Panc1 (cell line): ENCODE measurements at regions not wholly inside any gene's neighbourhood (a gene's known extent, or its start where the extent isn't known, plus 50 kb on each side); places are given as distances from the start of the nearest gene placed in this dataset.

Source experiments
- ATAC-seq: fragments of 200-7000 bp; cut with Tn5 transposase; 2 replicates; pipeline ENCODE4 v1.9.1; 2020; ENCODE audit warnings: mild to moderate bottlenecking, moderate library complexity
- BruUV-seq: library from RNA; stranded (reverse); fragments of 400-500 nt; replicated peaks from 2 replicates; lab custom pipeline; 2021; lab: Mats Ljungman, UMichigan
- CTCF ChIA-PET: fragments of 300-600 bp; sonication (Branson Sonifier 250); formaldehyde crosslinking; loops from one replicate; lab custom pipeline; 2022; ENCODE audit warnings: antibody characterized with exemption; lab: Charles Lee
- POLR2A ChIA-PET: fragments of 300-600 bp; sonication (Branson Sonifier 250); formaldehyde crosslinking; loops from one replicate; lab custom pipeline; 2022; ENCODE audit warnings: antibody characterized with exemption; lab: Charles Lee
- DNase-seq: peaks from one replicate; pipeline ENCODE4 v3.0.0-alpha.2; 2010; ENCODE audit warnings: low read depth, low spot score
- H3K27ac ChIP-seq: 2 replicates; pipeline ENCODE4 v1.5.1; 2011; ENCODE audit warnings: mild to moderate bottlenecking, low read length, inconsistent platforms
- H3K27me3 ChIP-seq: fragments of 200-500 bp; sonication (Bioruptor generic); 2 replicates; pipeline ENCODE4 v1.6.0; 2014; ENCODE audit warnings: low read length, inconsistent platforms; ENCODE audit not compliant: control insufficient read depth, insufficient read depth
- H3K36me3 ChIP-seq: fragments of 200-500 bp; sonication (Bioruptor generic); 2 replicates; pipeline ENCODE4 v1.5.1; 2014; ENCODE audit warnings: inconsistent platforms, mild to moderate bottlenecking, low read length, moderate library complexity; ENCODE audit not compliant: control insufficient read depth, insufficient read depth
- H3K4me1 ChIP-seq: 2 replicates; pipeline ENCODE4 v1.5.1; 2011; ENCODE audit warnings: inconsistent platforms, mild to moderate bottlenecking, low read length, moderate library complexity; ENCODE audit not compliant: control insufficient read depth, insufficient read depth
- H3K4me3 ChIP-seq, 2 experiments: 2 replicates each; pipeline ENCODE4 v1.5.1; 2011 to 2012; ENCODE audit warnings: low read depth in 2 of 2, low read length in 2 of 2, mild to moderate bottlenecking in 2 of 2, inconsistent platforms in 1 of 2, moderate library complexity in 1 of 2
- H3K9me3 ChIP-seq: fragments of 200-500 bp; sonication (Bioruptor generic); 2 replicates; pipeline ENCODE4 v1.5.1; 2014; ENCODE audit warnings: low read depth, mild to moderate bottlenecking, inconsistent platforms, low read length, moderate library complexity; ENCODE audit not compliant: control insufficient read depth, insufficient read depth
- CTCF ChIP-seq: fragments of 450-650 bp; IDR thresholded peaks from 2 replicates; pipeline ENCODE4 v1.5.1; 2017; ENCODE audit warnings: mild to moderate bottlenecking
- POLR2AphosphoS5 ChIP-seq: IDR thresholded peaks from 2 replicates; pipeline ENCODE4 v1.6.1; 2012; ENCODE audit warnings: mild to moderate bottlenecking, low read depth, low read length, moderate library complexity
- REST ChIP-seq, 2 experiments: IDR thresholded peaks; 2 replicates each; pipeline ENCODE4 v1.6.1; 2011 to 2012; ENCODE audit warnings: low read depth in 2 of 2, control low read depth in 1 of 2, low read length in 1 of 2, mild to moderate bottlenecking in 1 of 2, moderate library complexity in 1 of 2; ENCODE audit not compliant: insufficient read depth in 1 of 2
- SIN3A ChIP-seq: IDR thresholded peaks from 2 replicates; pipeline ENCODE4 v1.6.1; 2012; ENCODE audit warnings: low read depth, mild to moderate bottlenecking, low read length, moderate library complexity, borderline replicate concordance; ENCODE audit not compliant: insufficient read depth
- TCF7L2 ChIP-seq: IDR thresholded peaks from 2 replicates; pipeline ENCODE4 v1.6.1; 2011; ENCODE audit warnings: mild to moderate bottlenecking, low read depth, low read length, inconsistent platforms
- in situ Hi-C: cut with HindIII; loops from 2 replicates; pipeline ENCODE4 v1.10.0; 2016; ENCODE audit warnings: low sequenced_read_pairs, low pct_unique_long_range_greater_than_20kb
- intact Hi-C: fragments of 100-400 bp; cut with micrococcal nuclease; formaldehyde crosslinking; loops from one replicate; pipeline ENCODE4 v1.10.0; 2022; ENCODE audit not compliant: unreplicated experiment

GRCh38 chr12:93130366-93131054, 201.4 kb upstream of the EEA1 start:
- intact Hi-C loops (no loop called here), in situ Hi-C loops (no loop called here)
- H3K27ac ChIP-seq: no peak overlapping the region
- H3K27me3 ChIP-seq: no peaks in the 10 kb centered on the region
- POLR2A ChIA-PET: no interaction called here
- DNase-seq (no peak), ATAC-seq (no peak)
- H3K4me3 ChIP-seq: no peak overlapping the region
- H3K36me3 ChIP-seq: no peaks in the 10 kb centered on the region
- H3K4me1 ChIP-seq: no peaks in the 10 kb centered on the region
- CTCF ChIA-PET: no interaction called here
- TF ChIP-seq CTCF (no peak), TCF7L2 (no peak), POLR2AphosphoS5 (no peak), SIN3A (no peak), REST (IDR thresholded peaks at IDR 0.05; ENCODE audit: insufficient read depth in 1 of 2, low read depth in 2 of 2, low read length in 1 of 2) (no peak)
- BruUV-seq: no TSS peak
- H3K9me3 ChIP-seq: no peaks in the 10 kb centered on the region

GRCh38 chr12:93133361-93133760, 204.3 kb upstream of the EEA1 start:
- in situ Hi-C loops: no loop called here
- CTCF ChIA-PET: no interaction called here
- TF ChIP-seq POLR2AphosphoS5 (no peak), CTCF (no peak), REST (IDR thresholded peaks at IDR 0.05; ENCODE audit: insufficient read depth in 1 of 2, low read depth in 2 of 2, low read length in 1 of 2) (no peak), SIN3A (no peak), TCF7L2 (no peak)

More at GRCh38 chr12:93133361-93133760, 204.3 kb upstream of the EEA1 start:
- POLR2A ChIA-PET: no interaction called here
- no peak overlapping the region for H3K4me3 ChIP-seq
- no peak for DNase-seq
- no peaks in the 10 kb centered on the region for H3K4me1 ChIP-seq
- H3K36me3 ChIP-seq: no peaks in the 10 kb centered on the region
- no peak overlapping the region for H3K27ac ChIP-seq
- no peak for ATAC-seq
- intact Hi-C loops: no loop called here
- H3K9me3 ChIP-seq: no peaks in the 10 kb centered on the region
- no peaks in the 10 kb centered on the region for H3K27me3 ChIP-seq
- BruUV-seq: no TSS peak
